Hippocampal formation (tissue), 2 donors: ENCODE measurements at regions not wholly inside any gene's neighbourhood (a gene's known extent, or its start where the extent isn't known, plus 50 kb on each side); places are given as distances from the start of the nearest gene placed in this dataset.

Experiments used
- DNase-seq, 2 donors: peaks; one replicate each; lab custom pipeline; 2025; lab: John Stamatoyannopoulos, UW

- no peak for DNase-seq
Observed at GRCh38 chr18:5640939-5641338, 97.1 kb upstream of the EPB41L3 start.

GRCh38 chr18:5639131-5639530, 95.3 kb upstream of the EPB41L3 start:
- no peak for DNase-seq

- no peak for DNase-seq
Observed at GRCh38 chr18:5632041-5632440, 88.2 kb upstream of the EPB41L3 start.

- DNase-seq = no peak
Observed at GRCh38 chr18:5630900-5631413, 87.2 kb upstream of the EPB41L3 start.

GRCh38 chr18:5630057-5630899, 86.5 kb upstream of the EPB41L3 start:
- DNase-seq = peak; percentile 27 to 60

GRCh38 chr18:5628512-5629255, 84.9 kb upstream of the EPB41L3 start:
- peak in 1 of 2 donors; percentile 9 for DNase-seq

- DNase-seq = no peak
Observed at GRCh38 chr18:5627776-5628511, 84.1 kb upstream of the EPB41L3 start.

GRCh38 chr18:5626130-5626880, 82.5 kb upstream of the EPB41L3 start:
- DNase-seq = no peak

- DNase-seq = no peak
Observed at GRCh38 chr18:5625076-5625475, 81.3 kb upstream of the EPB41L3 start.

GRCh38 chr18:5622905-5623304, 79.1 kb upstream of the EPB41L3 start:
- DNase-seq = no peak

GRCh38 chr18:5620289-5620688, 76.5 kb upstream of the EPB41L3 start:
- no peak for DNase-seq

GRCh38 chr18:5619376-5619775, 75.6 kb upstream of the EPB41L3 start:
- no peak for DNase-seq

GRCh38 chr18:5618047-5618688, 74.4 kb upstream of the EPB41L3 start:
- no peak for DNase-seq

GRCh38 chr18:5611221-5611620, 67.4 kb upstream of the EPB41L3 start:
- no peak for DNase-seq

GRCh38 chr18:5608846-5609245, 65.0 kb upstream of the EPB41L3 start:
- no peak for DNase-seq

GRCh38 chr18:5606951-5607350, 63.2 kb upstream of the EPB41L3 start:
- DNase-seq = no peak

- no peak for DNase-seq
Observed at GRCh38 chr18:5604778-5605177, 61.0 kb upstream of the EPB41L3 start.

GRCh38 chr18:5603153-5603552, 59.4 kb upstream of the EPB41L3 start:
- no peak for DNase-seq

GRCh38 chr18:5601188-5601624, 57.4 kb upstream of the EPB41L3 start:
- DNase-seq = no peak

GRCh38 chr18:5600378-5601071, 56.7 kb upstream of the EPB41L3 start:
- DNase-seq = peak in 1 of 2 donors; percentile 57
